ENCODE measurements at regions not wholly inside any gene's neighbourhood (a gene's known extent, or its start where the extent isn't known, plus 50 kb on each side); places are given as distances from the start of the nearest gene placed in this dataset.

DNA sequence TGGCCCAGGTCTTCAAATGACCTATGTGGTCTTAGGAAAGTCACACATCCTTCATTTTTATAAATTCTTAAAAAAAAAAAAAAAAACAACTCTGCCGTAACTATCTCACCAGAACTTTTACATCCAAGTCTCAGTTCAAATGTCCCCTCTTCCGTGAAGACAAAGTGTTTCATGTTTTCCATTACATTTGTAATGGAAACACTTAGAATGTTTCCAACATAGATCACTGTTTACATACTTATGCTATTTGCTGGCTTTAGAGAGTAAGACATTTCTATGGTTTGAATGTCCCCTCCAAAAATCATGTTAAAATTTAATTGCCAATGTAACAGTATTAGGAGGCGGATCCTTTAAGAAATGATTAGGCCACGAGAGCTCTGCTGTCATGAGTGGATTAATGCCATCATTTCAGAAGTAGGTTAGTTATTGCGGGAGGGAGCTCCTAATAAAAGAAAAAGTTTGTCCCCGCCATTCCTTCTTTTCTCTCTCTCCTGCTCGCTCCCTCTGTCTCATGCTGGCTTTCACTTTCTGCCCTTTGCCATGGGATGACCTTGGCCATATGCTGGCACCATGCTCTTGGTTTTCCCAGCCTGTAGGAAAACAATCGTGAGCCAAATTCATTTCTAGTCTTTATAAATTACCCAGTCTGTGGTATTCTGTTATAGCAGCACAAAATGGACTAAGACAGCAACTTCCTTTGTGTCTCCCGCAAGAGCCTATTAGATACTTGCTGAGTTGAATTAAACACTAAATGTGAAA, 887.8 kb upstream of the SOX9 start (continued):
- TF ChIP-seq POLR2A (IDR thresholded peaks at IDR 0.05; ENCODE audit: low read depth, low read length) (no peak), RFX5 (IDR thresholded peaks at IDR 0.05; ENCODE audit: low read depth, low read length) (no peak)

DNA sequence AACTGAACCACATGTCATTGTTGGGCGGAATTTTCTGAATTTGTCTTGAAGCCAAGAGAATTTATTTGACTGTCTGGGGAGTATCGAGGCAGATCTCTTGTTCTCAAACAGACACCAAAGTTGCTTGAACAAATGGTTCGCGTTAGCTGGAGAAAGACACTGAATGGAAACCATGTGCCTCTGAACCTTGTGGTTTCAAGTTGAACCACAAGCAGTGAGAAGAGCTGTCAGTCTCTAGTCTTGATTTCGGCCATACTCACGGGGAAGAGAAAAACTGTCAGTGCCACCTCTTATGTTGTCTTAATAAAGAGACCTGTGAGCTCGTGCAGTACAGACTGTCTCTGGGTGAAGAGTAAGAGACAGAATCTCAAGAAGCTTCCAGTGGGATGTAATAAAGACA, 886.5 kb upstream of the SOX9 start:
- Histone ChIP-seq H3K4ac (ENCODE audit: low read depth, low read length) (no peak overlapping the region; the same call in 1 of the 2 replicates), H2AFZ (replicated peaks; ENCODE audit: low read length, poor library complexity) (no peak overlapping the region), H2BK5ac (ENCODE audit: low read depth, low read length, poor library complexity, severe bottlenecking) (no peak overlapping the region), H2BK15ac (ENCODE audit: low read depth, low read length) (peak overlapping the region; percentile 63; the same call in 1 of the 3 replicates), H4K5ac (ENCODE audit: low read depth, low read length) (no peak overlapping the region; the same call in 1 of the 2 replicates), H2AK5ac (ENCODE audit: low read depth, low read length) (no peak overlapping the region; the same call in 1 of the 2 replicates), H3K36me3 (ENCODE audit: control insufficient read depth, insufficient read depth, low read length) (no peaks in the 10 kb centered on the region), H3K27me3 (ENCODE audit: control insufficient read depth, insufficient read depth, low read length) (no peaks in the 10 kb centered on the region), H3K27ac (ENCODE audit: insufficient read depth, low read length) (no peak overlapping the region), H2BK120ac (ENCODE audit: low read depth, low read length) (no peak overlapping the region), H3K9ac (ENCODE audit: low read depth, low read length) (no peak overlapping the region), H3K9me1 (ENCODE audit: insufficient read depth, low read length) (peaks cover 3% of the 10 kb centered on the region), H4K20me1 (ENCODE audit: insufficient read depth, low read length) (no peaks in the 10 kb centered on the region), H3K18ac (ENCODE audit: low read depth, low read length) (no peak overlapping the region; the same call in 1 of the 2 replicates), H3K9me3 (ENCODE audit: control insufficient read depth, insufficient read depth, low read length) (no peaks in the 10 kb centered on the region), H3K56ac (ENCODE audit: extremely low read depth, insufficient read depth, low read length) (no peak overlapping the region), H3K79me1 (ENCODE audit: low read depth in 1 of 2, low read length in 2 of 2) (no peaks in the 10 kb centered on the region), H3K4me3 (ENCODE audit: insufficient read depth, low read depth, low read length) (no peak overlapping the region), H2AK9ac (replicated peaks; ENCODE audit: low read depth, low read length, poor library complexity) (no peak overlapping the region), H2BK20ac (ENCODE audit: low read depth, low read length) (0 out of 2 replicates have a peak overlapping the region, but pooled peaks have one; percentile 15), H4K91ac (ENCODE audit: insufficient read depth, low read depth, low read length) (no peak overlapping the region), H3K4me2 (ENCODE audit: low read depth, low read length) (no peak overlapping the region), H4K8ac (ENCODE audit: low read depth in 2 of 2, low read length in 2 of 2) (no peak overlapping the region), H3K14ac (replicated peaks; ENCODE audit: low read depth, low read length) (no peak overlapping the region), H3K23ac (ENCODE audit: low read depth, low read length) (no peak overlapping the region), H3K4me1 (ENCODE audit: control insufficient read depth, insufficient read depth, low read length) (peaks cover 5% of the 10 kb centered on the region; the same call in 1 of the 2 replicates)
- in situ Hi-C loops (cut with MboI; ENCODE audit: low sequenced_read_pairs) (loop anchor here (10.0 to 25.0 kb wide), 3 partner anchors 230 to 1303 kb away; no protein-coding TSS in a partner anchor), dilution Hi-C loops (cut with HindIII; ENCODE audit: low sequenced_read_pairs, unreplicated experiment) (no loop called here), intact Hi-C loops (cut with micrococcal nuclease) (no loop called here)
- BruUV-seq (replicated peaks): no TSS peak
- no peak for ATAC-seq (ENCODE audit: low read depth)
- no peak for DNase-seq
- WGBS, 2 experiments (ENCODE audit: extremely low coverage in 2 of 2, insufficient read length in 1 of 2): 100% methylated on average over 1 of the region's 7 CpGs; no CpG with 5 or more reads in 1 of the 2 experiments
- ChIA-PET POLR2A (ENCODE audit: unreplicated experiment) (no interaction called here), CTCF (no interaction called here)
- TF ChIP-seq CEBPB (IDR thresholded peaks at IDR 0.05; ENCODE audit: low read depth, low read length): no peak
- no peak for TF ChIP-seq POLR2A (IDR thresholded peaks at IDR 0.05; ENCODE audit: low read depth, low read length)
- TF ChIP-seq MAZ (IDR thresholded peaks at IDR 0.05; ENCODE audit: borderline replicate concordance, low read depth, low read length): no peak
- TF ChIP-seq MAFK (IDR thresholded peaks at IDR 0.05; ENCODE audit: low read depth, low read length): no peak
- TF ChIP-seq, protein P1, sequence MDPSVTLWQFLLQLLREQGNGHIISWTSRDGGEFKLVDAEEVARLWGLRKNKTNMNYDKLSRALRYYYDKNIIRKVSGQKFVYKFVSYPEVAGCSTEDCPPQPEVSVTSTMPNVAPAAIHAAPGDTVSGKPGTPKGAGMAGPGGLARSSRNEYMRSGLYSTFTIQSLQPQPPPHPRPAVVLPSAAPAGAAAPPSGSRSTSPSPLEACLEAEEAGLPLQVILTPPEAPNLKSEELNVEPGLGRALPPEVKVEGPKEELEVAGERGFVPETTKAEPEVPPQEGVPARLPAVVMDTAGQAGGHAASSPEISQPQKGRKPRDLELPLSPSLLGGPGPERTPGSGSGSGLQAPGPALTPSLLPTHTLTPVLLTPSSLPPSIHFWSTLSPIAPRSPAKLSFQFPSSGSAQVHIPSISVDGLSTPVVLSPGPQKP (IDR thresholded peaks at IDR 0.05; ENCODE audit: borderline replicate concordance, low read depth, low read length): no peak
- no peak for TF ChIP-seq MXI1 (IDR thresholded peaks at IDR 0.05; ENCODE audit: borderline replicate concordance, low read depth, low read length)
- TF ChIP-seq NFE2L2 (IDR thresholded peaks at IDR 0.05; ENCODE audit: low read depth, low read length): no peak
- no peak for TF ChIP-seq BHLHE40 (IDR thresholded peaks at IDR 0.05; ENCODE audit: low read depth, low read length)
- no peak for TF ChIP-seq RCOR1 (IDR thresholded peaks at IDR 0.05; ENCODE audit: insufficient replicate concordance, low read length)
- no peak for TF ChIP-seq CHD1 (IDR thresholded peaks at IDR 0.05; ENCODE audit: low read depth, low read length)
- TF ChIP-seq, protein P2, sequence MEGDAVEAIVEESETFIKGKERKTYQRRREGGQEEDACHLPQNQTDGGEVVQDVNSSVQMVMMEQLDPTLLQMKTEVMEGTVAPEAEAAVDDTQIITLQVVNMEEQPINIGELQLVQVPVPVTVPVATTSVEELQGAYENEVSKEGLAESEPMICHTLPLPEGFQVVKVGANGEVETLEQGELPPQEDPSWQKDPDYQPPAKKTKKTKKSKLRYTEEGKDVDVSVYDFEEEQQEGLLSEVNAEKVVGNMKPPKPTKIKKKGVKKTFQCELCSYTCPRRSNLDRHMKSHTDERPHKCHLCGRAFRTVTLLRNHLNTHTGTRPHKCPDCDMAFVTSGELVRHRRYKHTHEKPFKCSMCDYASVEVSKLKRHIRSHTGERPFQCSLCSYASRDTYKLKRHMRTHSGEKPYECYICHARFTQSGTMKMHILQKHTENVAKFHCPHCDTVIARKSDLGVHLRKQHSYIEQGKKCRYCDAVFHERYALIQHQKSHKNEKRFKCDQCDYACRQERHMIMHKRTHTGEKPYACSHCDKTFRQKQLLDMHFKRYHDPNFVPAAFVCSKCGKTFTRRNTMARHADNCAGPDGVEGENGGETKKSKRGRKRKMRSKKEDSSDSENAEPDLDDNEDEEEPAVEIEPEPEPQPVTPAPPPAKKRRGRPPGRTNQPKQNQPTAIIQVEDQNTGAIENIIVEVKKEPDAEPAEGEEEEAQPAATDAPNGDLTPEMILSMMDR (conservative IDR thresholded peaks at IDR 0.05; ENCODE audit: low read depth, low read length): no peak
- TF ChIP-seq, protein P3, sequence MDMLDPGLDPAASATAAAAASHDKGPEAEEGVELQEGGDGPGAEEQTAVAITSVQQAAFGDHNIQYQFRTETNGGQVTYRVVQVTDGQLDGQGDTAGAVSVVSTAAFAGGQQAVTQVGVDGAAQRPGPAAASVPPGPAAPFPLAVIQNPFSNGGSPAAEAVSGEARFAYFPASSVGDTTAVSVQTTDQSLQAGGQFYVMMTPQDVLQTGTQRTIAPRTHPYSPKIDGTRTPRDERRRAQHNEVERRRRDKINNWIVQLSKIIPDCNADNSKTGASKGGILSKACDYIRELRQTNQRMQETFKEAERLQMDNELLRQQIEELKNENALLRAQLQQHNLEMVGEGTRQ (IDR thresholded peaks at IDR 0.05; ENCODE audit: low read depth, low read length): no peak

Measured in IMR-90 (cell line).